ENCODE measurements at regions not wholly inside any gene's neighbourhood (a gene's known extent, or its start where the extent isn't known, plus 50 kb on each side); places are given as distances from the start of the nearest gene placed in this dataset.

- H3K4me3 ChIP-seq (ENCODE audit: low read depth, low read length): no peak overlapping the region
- DNase-seq (ENCODE audit: low read depth): no peak
- no peaks in the 10 kb centered on the region for H3K36me3 ChIP-seq (ENCODE audit: control insufficient read depth, insufficient read depth, low read length)
- no peaks in the 10 kb centered on the region for H3K27me3 ChIP-seq (ENCODE audit: control insufficient read depth, insufficient read depth, low read length)
- no peak for TF ChIP-seq CTCF (IDR thresholded peaks at IDR 0.05; ENCODE audit: insufficient read depth, low read length, poor library complexity, severe bottlenecking)
Observed at GRCh38 chr2:22491442-22491841, 893.5 kb upstream of the KLHL29 start.

- no peak for TF ChIP-seq CTCF (IDR thresholded peaks at IDR 0.05; ENCODE audit: insufficient read depth, low read length, poor library complexity, severe bottlenecking)
- Histone ChIP-seq H3K36me3 (ENCODE audit: control insufficient read depth, insufficient read depth, low read length) (no peaks in the 10 kb centered on the region), H3K27me3 (ENCODE audit: control insufficient read depth, insufficient read depth, low read length) (no peaks in the 10 kb centered on the region), H3K4me3 (ENCODE audit: low read depth, low read length) (no peak overlapping the region)
- no peak for DNase-seq (ENCODE audit: low read depth)
Observed at GRCh38 chr2:22494156-22494555, 890.8 kb upstream of the KLHL29 start.

GRCh38 chr2:22497064-22497463, 887.9 kb upstream of the KLHL29 start:
- H3K36me3 ChIP-seq (ENCODE audit: control insufficient read depth, insufficient read depth, low read length): no peaks in the 10 kb centered on the region
- no peak for DNase-seq (ENCODE audit: low read depth)
- no peaks in the 10 kb centered on the region for H3K27me3 ChIP-seq (ENCODE audit: control insufficient read depth, insufficient read depth, low read length)
- H3K4me3 ChIP-seq (ENCODE audit: low read depth, low read length): no peak overlapping the region
- TF ChIP-seq CTCF (IDR thresholded peaks at IDR 0.05; ENCODE audit: insufficient read depth, low read length, poor library complexity, severe bottlenecking): no peak

- Histone ChIP-seq H3K27me3 (ENCODE audit: control insufficient read depth, insufficient read depth, low read length) (no peaks in the 10 kb centered on the region), H3K36me3 (ENCODE audit: control insufficient read depth, insufficient read depth, low read length) (no peaks in the 10 kb centered on the region), H3K4me3 (ENCODE audit: low read depth, low read length) (no peak overlapping the region)
- TF ChIP-seq CTCF (IDR thresholded peaks at IDR 0.05; ENCODE audit: insufficient read depth, low read length, poor library complexity, severe bottlenecking): no peak
- no peak for DNase-seq (ENCODE audit: low read depth)
Observed at GRCh38 chr2:22497789-22498188, 887.2 kb upstream of the KLHL29 start.

- Histone ChIP-seq H3K27me3 (ENCODE audit: control insufficient read depth, insufficient read depth, low read length) (no peaks in the 10 kb centered on the region), H3K4me3 (ENCODE audit: low read depth, low read length) (no peak overlapping the region), H3K36me3 (ENCODE audit: control insufficient read depth, insufficient read depth, low read length) (no peaks in the 10 kb centered on the region)
- TF ChIP-seq CTCF (IDR thresholded peaks at IDR 0.05; ENCODE audit: insufficient read depth, low read length, poor library complexity, severe bottlenecking): no peak
- DNase-seq (ENCODE audit: low read depth): no peak
Observed at GRCh38 chr2:22499082-22499839, 885.7 kb upstream of the KLHL29 start.

- Histone ChIP-seq H3K36me3 (ENCODE audit: control insufficient read depth, insufficient read depth, low read length) (no peaks in the 10 kb centered on the region), H3K4me3 (ENCODE audit: low read depth, low read length) (no peak overlapping the region), H3K27me3 (ENCODE audit: control insufficient read depth, insufficient read depth, low read length) (no peaks in the 10 kb centered on the region)
- no peak for DNase-seq (ENCODE audit: low read depth)
- TF ChIP-seq CTCF (IDR thresholded peaks at IDR 0.05; ENCODE audit: insufficient read depth, low read length, poor library complexity, severe bottlenecking): no peak
Observed at GRCh38 chr2:22500555-22500935, 884.4 kb upstream of the KLHL29 start.

Measured in kidney epithelial cell (primary cell).